Osteoblast (primary cell): ENCODE measurements at regions not wholly inside any gene's neighbourhood (a gene's known extent, or its start where the extent isn't known, plus 50 kb on each side); places are given as distances from the start of the nearest gene placed in this dataset.
A peak's percentile ranks its signal among the peaks of the same experiment; 100 is the strongest.
"Not testable (repeated sequence)": the region's sequence is repeated elsewhere in the genome, so short reads cannot be mapped to it uniquely, and the experiment has no call there.

ENCODE experiments used
- DNase-seq: peaks from one replicate; pipeline ENCODE4 v3.0.0; 2011; ENCODE audit warnings: low spot score, mixed read lengths; ENCODE audit not compliant: insufficient read length; ENCODE audit errors: missing footprints
- H2AFZ ChIP-seq: 2 replicates; pipeline ENCODE4 v1.6.0; 2011; ENCODE audit warnings: mild to moderate bottlenecking, low read length
- H3K27ac ChIP-seq: 2 replicates; pipeline ENCODE4 v1.5.1; 2011; ENCODE audit warnings: mild to moderate bottlenecking, low read depth, low read length, moderate library complexity
- H3K27me3 ChIP-seq: 2 replicates; pipeline ENCODE4 v1.6.0; 2012; ENCODE audit warnings: mild to moderate bottlenecking, control low read depth, inconsistent platforms, low read length, moderate library complexity; ENCODE audit not compliant: insufficient read depth
- H3K36me3 ChIP-seq: 2 replicates; pipeline ENCODE4 v1.5.1; 2011; ENCODE audit warnings: mild to moderate bottlenecking, low read length, control low read depth, moderate library complexity; ENCODE audit not compliant: insufficient read depth
- H3K4me1 ChIP-seq: 2 replicates; pipeline ENCODE4 v1.5.1; 2011; ENCODE audit warnings: mild to moderate bottlenecking, low read length, control low read depth, moderate library complexity; ENCODE audit not compliant: insufficient read depth
- H3K4me2 ChIP-seq: 2 replicates; pipeline ENCODE4 v1.6.0; 2011; ENCODE audit warnings: mild to moderate bottlenecking, low read length; ENCODE audit not compliant: insufficient read depth
- H3K4me3 ChIP-seq: fragments of 200-600 bp; sonication (generic); 3 replicates; pipeline ENCODE4 v1.5.1; 2012; ENCODE audit warnings: mild to moderate bottlenecking, low read length, inconsistent platforms; ENCODE audit not compliant: insufficient read depth
- H3K79me2 ChIP-seq: 2 replicates; pipeline ENCODE4 v1.6.0; 2012; ENCODE audit warnings: mild to moderate bottlenecking, low read length, control low read depth, inconsistent platforms; ENCODE audit not compliant: insufficient read depth
- H3K9me3 ChIP-seq: 2 replicates; pipeline ENCODE4 v1.5.1; 2011; ENCODE audit warnings: low read depth, low read length, control low read depth
- H4K20me1 ChIP-seq: 2 replicates; pipeline ENCODE4 v1.6.0; 2012; ENCODE audit warnings: mild to moderate bottlenecking, low read length, control low read depth; ENCODE audit not compliant: insufficient read depth
- TF ChIP-seq, protein P1 (sequence below): IDR thresholded peaks from 2 replicates; pipeline ENCODE4 v1.5.1; 2011; ENCODE audit warnings: mild to moderate bottlenecking, low read depth, low read length, moderate library complexity; ENCODE audit errors: extremely low read depth

GRCh38 chr10:35270100-35270499, 66.2 kb upstream of the CCNY start:
- Histone ChIP-seq H3K36me3 (no peaks in the 10 kb centered on the region), H3K4me1 (peaks cover 4% of the 10 kb centered on the region), H3K79me2 (no peaks in the 10 kb centered on the region), H2AFZ (no peak overlapping the region), H3K4me3 (no peak overlapping the region), H3K27me3 (no peaks in the 10 kb centered on the region), H3K4me2 (no peak overlapping the region), H3K9me3 (no peaks in the 10 kb centered on the region), H3K27ac (no peak overlapping the region), H4K20me1 (no peaks in the 10 kb centered on the region)
- DNase-seq: peak; percentile 41
- TF ChIP-seq, protein P1, sequence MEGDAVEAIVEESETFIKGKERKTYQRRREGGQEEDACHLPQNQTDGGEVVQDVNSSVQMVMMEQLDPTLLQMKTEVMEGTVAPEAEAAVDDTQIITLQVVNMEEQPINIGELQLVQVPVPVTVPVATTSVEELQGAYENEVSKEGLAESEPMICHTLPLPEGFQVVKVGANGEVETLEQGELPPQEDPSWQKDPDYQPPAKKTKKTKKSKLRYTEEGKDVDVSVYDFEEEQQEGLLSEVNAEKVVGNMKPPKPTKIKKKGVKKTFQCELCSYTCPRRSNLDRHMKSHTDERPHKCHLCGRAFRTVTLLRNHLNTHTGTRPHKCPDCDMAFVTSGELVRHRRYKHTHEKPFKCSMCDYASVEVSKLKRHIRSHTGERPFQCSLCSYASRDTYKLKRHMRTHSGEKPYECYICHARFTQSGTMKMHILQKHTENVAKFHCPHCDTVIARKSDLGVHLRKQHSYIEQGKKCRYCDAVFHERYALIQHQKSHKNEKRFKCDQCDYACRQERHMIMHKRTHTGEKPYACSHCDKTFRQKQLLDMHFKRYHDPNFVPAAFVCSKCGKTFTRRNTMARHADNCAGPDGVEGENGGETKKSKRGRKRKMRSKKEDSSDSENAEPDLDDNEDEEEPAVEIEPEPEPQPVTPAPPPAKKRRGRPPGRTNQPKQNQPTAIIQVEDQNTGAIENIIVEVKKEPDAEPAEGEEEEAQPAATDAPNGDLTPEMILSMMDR: no peak

DNA sequence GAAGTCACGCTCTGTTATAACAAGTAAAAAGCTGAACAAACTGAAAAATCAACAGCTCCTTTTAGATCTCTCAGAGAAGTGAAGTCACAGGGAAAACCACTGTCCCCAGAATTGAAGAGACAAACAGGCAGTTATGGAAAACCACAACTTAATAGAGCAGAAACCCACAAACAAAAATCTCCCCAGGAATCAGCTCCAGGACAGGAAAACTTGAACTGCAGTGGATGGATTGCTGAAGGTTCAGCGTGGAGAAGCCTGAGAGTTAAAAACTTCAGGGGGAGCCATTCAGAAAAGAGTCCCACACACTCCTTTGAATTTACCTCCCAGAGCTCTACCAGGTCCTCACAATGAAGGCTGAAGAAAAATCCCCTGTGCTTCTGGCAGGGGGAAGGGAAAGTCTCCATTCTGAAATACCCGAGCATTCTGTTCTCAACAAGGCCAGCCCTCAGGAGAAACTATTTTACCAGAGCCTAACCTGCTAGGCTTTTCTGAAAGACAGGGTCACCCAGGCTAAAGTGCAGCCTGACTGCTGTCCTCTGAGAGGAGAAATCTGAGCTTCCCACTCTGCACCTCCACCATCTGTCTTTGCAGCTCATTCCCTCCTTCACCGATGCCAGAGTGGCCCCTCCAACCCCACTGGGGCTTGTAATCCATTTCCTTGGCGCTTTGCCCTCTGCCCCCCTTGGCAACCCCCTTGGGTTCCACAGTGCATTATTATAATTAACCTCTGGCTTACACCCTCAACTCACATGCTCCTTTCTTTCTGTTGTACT, 65.0 kb upstream of the CCNY start:
- DNase-seq: peak; percentile 66
- peak overlapping the region; percentile 63 for H2AFZ ChIP-seq
- H3K4me2 ChIP-seq: no peak overlapping the region
- no peak overlapping the region for H3K4me3 ChIP-seq
- no peaks in the 10 kb centered on the region for H4K20me1 ChIP-seq
- H3K9me3 ChIP-seq: no peaks in the 10 kb centered on the region
- no peaks in the 10 kb centered on the region for H3K79me2 ChIP-seq
- no peaks in the 10 kb centered on the region for H3K36me3 ChIP-seq
- no peaks in the 10 kb centered on the region for H3K27me3 ChIP-seq
- no peak overlapping the region for H3K27ac ChIP-seq
- H3K4me1 ChIP-seq: peaks cover 4% of the 10 kb centered on the region
- TF ChIP-seq, protein P1: no peak

DNA sequence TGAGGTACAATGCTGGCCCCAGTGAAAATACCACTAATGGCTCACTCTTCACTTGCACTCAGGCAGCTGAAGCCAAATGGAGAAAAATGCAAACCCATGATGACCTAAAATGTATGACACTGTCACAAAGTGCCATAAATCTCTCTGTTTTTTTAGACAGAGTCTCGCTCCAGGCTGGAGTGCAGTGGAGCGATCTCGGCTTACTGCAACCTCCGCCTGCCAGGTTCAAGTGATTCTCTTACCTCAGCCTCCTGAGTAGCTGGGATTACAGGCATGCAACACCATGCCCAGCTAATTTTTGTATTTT, 64.5 kb upstream of the CCNY start:
- H3K9me3 ChIP-seq, DNase-seq, H3K4me3 ChIP-seq, H3K27ac ChIP-seq, H3K4me1 ChIP-seq, H2AFZ ChIP-seq, H3K36me3 ChIP-seq, H3K27me3 ChIP-seq, H4K20me1 ChIP-seq, H3K4me2 ChIP-seq, H3K79me2 ChIP-seq: not testable (repeated sequence)

GRCh38 chr10:35272401-35272800, 63.9 kb upstream of the CCNY start:
- not testable (repeated sequence) for H3K4me3 ChIP-seq, H4K20me1 ChIP-seq, DNase-seq, H3K9me3 ChIP-seq, H2AFZ ChIP-seq, H3K4me1 ChIP-seq, H3K36me3 ChIP-seq, H3K4me2 ChIP-seq, H3K79me2 ChIP-seq, H3K27ac ChIP-seq, H3K27me3 ChIP-seq

- DNase-seq, H3K27ac ChIP-seq, H3K4me2 ChIP-seq, H3K9me3 ChIP-seq, H3K4me1 ChIP-seq, H3K4me3 ChIP-seq, H4K20me1 ChIP-seq, H3K79me2 ChIP-seq, H2AFZ ChIP-seq, H3K27me3 ChIP-seq, H3K36me3 ChIP-seq: not testable (repeated sequence)
Observed at GRCh38 chr10:35273994-35274393, 62.3 kb upstream of the CCNY start.
